ENCODE measurements at regions not wholly inside any gene's neighbourhood (a gene's known extent, or its start where the extent isn't known, plus 50 kb on each side); places are given as distances from the start of the nearest gene placed in this dataset.
"Not testable (repeated sequence)": the region's sequence is repeated elsewhere in the genome, so short reads cannot be mapped to it uniquely, and the experiment has no call there.

- Histone ChIP-seq H3K36me3 (ENCODE audit: insufficient read depth, low read length) (no peaks in the 10 kb centered on the region), H3K9me3 (ENCODE audit: low read depth, low read length) (no peaks in the 10 kb centered on the region), H3K4me3 (no peak overlapping the region), H3K27ac (no peak overlapping the region), H3K9ac (ENCODE audit: insufficient read length) (no peak overlapping the region)
- DNase-seq (ENCODE audit: low read depth, low spot score): no peak
- no peak for TF ChIP-seq FOXP2 (optimal IDR thresholded peaks at IDR 0.05; ENCODE audit: control extremely low read depth, extremely low read length, insufficient read depth)
- TF ChIP-seq EZH2 (IDR thresholded peaks at IDR 0.05): no peak
- no peak for TF ChIP-seq POLR2AphosphoS5 (IDR thresholded peaks at IDR 0.05; ENCODE audit: borderline replicate concordance, low read depth, low read length)
These were observed 497.2 kb downstream of the BCKDHB start for GRCh38 chr6:80603679-80604078.

- Histone ChIP-seq H3K4me3 (no peak overlapping the region), H3K27ac (no peak overlapping the region), H3K9me3 (ENCODE audit: low read depth, low read length) (no peaks in the 10 kb centered on the region)
These were observed 488.0 kb downstream of the BCKDHB start for GRCh38 chr6:80594461-80594860.

DNA sequence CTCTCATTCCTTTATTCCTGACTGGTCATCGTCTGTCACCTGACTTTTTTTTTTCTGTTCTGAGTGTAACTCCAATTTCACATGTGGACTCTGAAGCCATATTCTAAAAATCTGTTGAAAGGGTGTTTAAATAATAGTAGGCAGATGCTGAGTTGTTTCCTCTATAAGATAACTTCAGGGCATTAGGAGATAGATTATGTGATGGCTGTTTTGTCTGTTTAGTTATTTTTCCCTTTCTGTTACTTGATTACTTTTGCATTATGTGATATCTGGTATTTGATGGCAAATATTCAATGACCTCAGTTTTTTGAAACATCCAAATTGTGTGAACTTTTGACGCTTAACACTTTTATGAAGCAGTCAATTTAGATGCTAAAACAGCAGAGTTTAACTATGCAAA, 486.0 kb downstream of the BCKDHB start:
- no peaks in the 10 kb centered on the region for H3K36me3 ChIP-seq (ENCODE audit: insufficient read depth, low read length)
- H3K27ac ChIP-seq: no peak overlapping the region
- no peak overlapping the region for H3K4me3 ChIP-seq
- TF ChIP-seq FOXP2 (optimal IDR thresholded peaks at IDR 0.05; ENCODE audit: control extremely low read depth, extremely low read length, insufficient read depth) (no peak), POLR2AphosphoS5 (IDR thresholded peaks at IDR 0.05; ENCODE audit: borderline replicate concordance, low read depth, low read length) (no peak), EZH2 (IDR thresholded peaks at IDR 0.05) (no peak)
- no peaks in the 10 kb centered on the region for H3K9me3 ChIP-seq (ENCODE audit: low read depth, low read length)
- no peak for DNase-seq (ENCODE audit: low read depth, low spot score)
- no peak overlapping the region for H3K9ac ChIP-seq (ENCODE audit: insufficient read length)

More at GRCh38 chr6:80594461-80594860, 488.0 kb downstream of the BCKDHB start:
- no peak overlapping the region for H3K9ac ChIP-seq (ENCODE audit: insufficient read length)
- H3K36me3 ChIP-seq (ENCODE audit: insufficient read depth, low read length): no peaks in the 10 kb centered on the region
- no peak for TF ChIP-seq POLR2AphosphoS5 (IDR thresholded peaks at IDR 0.05; ENCODE audit: borderline replicate concordance, low read depth, low read length)
- TF ChIP-seq FOXP2 (optimal IDR thresholded peaks at IDR 0.05; ENCODE audit: control extremely low read depth, extremely low read length, insufficient read depth): no peak
- no peak for TF ChIP-seq EZH2 (IDR thresholded peaks at IDR 0.05)
- DNase-seq (ENCODE audit: low read depth, low spot score): no peak

GRCh38 chr6:80586242-80586641, 479.8 kb downstream of the BCKDHB start:
- no peak for DNase-seq (ENCODE audit: low read depth, low spot score)
- no peaks in the 10 kb centered on the region for H3K36me3 ChIP-seq (ENCODE audit: insufficient read depth, low read length)
- no peak overlapping the region for H3K4me3 ChIP-seq
- no peak overlapping the region for H3K9ac ChIP-seq (ENCODE audit: insufficient read length)
- no peaks in the 10 kb centered on the region for H3K9me3 ChIP-seq (ENCODE audit: low read depth, low read length)
- TF ChIP-seq EZH2 (IDR thresholded peaks at IDR 0.05) (no peak), FOXP2 (optimal IDR thresholded peaks at IDR 0.05; ENCODE audit: control extremely low read depth, extremely low read length, insufficient read depth) (no peak), POLR2AphosphoS5 (IDR thresholded peaks at IDR 0.05; ENCODE audit: borderline replicate concordance, low read depth, low read length) (no peak)
- no peak overlapping the region for H3K27ac ChIP-seq

- TF ChIP-seq FOXP2 (optimal IDR thresholded peaks at IDR 0.05; ENCODE audit: control extremely low read depth, extremely low read length, insufficient read depth): no peak
- no peak for TF ChIP-seq EZH2 (IDR thresholded peaks at IDR 0.05)
- TF ChIP-seq POLR2AphosphoS5 (IDR thresholded peaks at IDR 0.05; ENCODE audit: borderline replicate concordance, low read depth, low read length): no peak
- H3K36me3 ChIP-seq (ENCODE audit: insufficient read depth, low read length): no peaks in the 10 kb centered on the region
- no peak overlapping the region for H3K4me3 ChIP-seq
- DNase-seq (ENCODE audit: low read depth, low spot score): no peak
- H3K9me3 ChIP-seq (ENCODE audit: low read depth, low read length): no peaks in the 10 kb centered on the region
- H3K27ac ChIP-seq: no peak overlapping the region
- no peak overlapping the region for H3K9ac ChIP-seq (ENCODE audit: insufficient read length)
These were observed 473.0 kb downstream of the BCKDHB start for GRCh38 chr6:80579391-80580023.

DNA sequence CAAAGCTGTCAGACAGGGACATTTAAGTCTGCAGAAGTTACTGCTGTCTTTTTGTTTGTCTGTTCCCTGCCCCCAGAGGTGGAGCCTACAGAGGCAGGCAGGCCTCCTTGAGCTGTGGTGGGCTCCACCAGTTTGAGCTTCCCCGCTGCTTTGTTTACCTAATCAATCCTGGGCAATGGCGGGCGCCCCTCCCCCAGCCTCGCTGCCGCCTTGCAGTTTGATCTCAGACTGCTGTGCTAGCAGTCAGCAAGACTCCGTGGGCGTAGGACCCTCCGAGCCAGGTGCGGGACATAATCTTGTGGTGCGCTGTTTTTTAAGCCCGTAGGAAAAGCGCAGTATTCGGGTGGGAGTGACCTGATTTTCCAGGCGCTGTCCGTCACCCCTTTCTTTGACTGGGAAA, 466.8 kb downstream of the BCKDHB start:
- not testable (repeated sequence) for H3K27ac ChIP-seq; DNase-seq (ENCODE audit: low read depth, low spot score); H3K9me3 ChIP-seq (ENCODE audit: low read depth, low read length); H3K9ac ChIP-seq (ENCODE audit: insufficient read length); H3K36me3 ChIP-seq (ENCODE audit: insufficient read depth, low read length); H3K4me3 ChIP-seq

GRCh38 chr6:80566361-80566760, 459.9 kb downstream of the BCKDHB start:
- Histone ChIP-seq H3K9ac (ENCODE audit: insufficient read length) (no peak overlapping the region), H3K27ac (no peak overlapping the region), H3K9me3 (ENCODE audit: low read depth, low read length) (no peaks in the 10 kb centered on the region), H3K4me3 (no peak overlapping the region), H3K36me3 (ENCODE audit: insufficient read depth, low read length) (no peaks in the 10 kb centered on the region)
- no peak for DNase-seq (ENCODE audit: low read depth, low spot score)
- TF ChIP-seq EZH2 (IDR thresholded peaks at IDR 0.05): no peak
- no peak for TF ChIP-seq FOXP2 (optimal IDR thresholded peaks at IDR 0.05; ENCODE audit: control extremely low read depth, extremely low read length, insufficient read depth)
- TF ChIP-seq POLR2AphosphoS5 (IDR thresholded peaks at IDR 0.05; ENCODE audit: borderline replicate concordance, low read depth, low read length): no peak

DNA sequence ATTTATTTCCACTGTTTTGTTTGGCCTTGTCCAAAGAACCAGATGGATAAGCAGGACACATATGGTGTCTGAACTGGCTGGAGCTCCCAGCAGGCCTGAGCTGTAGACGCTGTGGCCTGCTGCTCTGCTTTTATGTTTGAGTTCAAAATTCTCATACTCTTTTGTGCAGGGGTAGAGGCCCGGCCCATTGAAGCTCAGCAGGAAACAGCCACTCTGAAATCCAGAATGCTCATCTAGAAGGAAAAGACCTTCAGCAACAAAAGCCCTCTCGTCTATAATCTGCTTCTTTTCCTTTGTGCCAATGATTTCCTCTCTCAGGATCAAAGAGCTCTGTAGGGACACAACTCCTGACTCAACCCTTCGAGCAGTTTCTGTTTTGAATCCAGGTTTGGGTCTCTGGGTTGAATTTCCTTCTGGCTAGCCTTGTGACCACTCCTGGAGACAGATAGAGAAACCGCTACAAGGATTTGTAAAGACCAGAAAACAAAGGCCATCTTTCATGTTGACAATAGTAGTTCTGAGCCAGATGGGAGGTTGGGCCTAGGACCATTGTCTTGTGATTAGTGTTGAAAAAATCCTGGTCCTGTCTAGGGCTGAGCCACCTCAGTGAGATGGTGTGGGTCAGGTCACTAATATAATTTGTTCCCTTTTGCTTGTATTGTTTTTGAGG, 446.7 kb downstream of the BCKDHB start:
- H3K4me3 ChIP-seq: no peak overlapping the region
- H3K9me3 ChIP-seq (ENCODE audit: low read depth, low read length): peaks cover 7% of the 10 kb centered on the region; the same call in 1 of the 2 replicates
- no peak overlapping the region for H3K27ac ChIP-seq
- no peak overlapping the region for H3K9ac ChIP-seq (ENCODE audit: insufficient read length)
- no peak for DNase-seq (ENCODE audit: low read depth, low spot score)
- H3K36me3 ChIP-seq (ENCODE audit: insufficient read depth, low read length): no peaks in the 10 kb centered on the region
- TF ChIP-seq FOXP2 (optimal IDR thresholded peaks at IDR 0.05; ENCODE audit: control extremely low read depth, extremely low read length, insufficient read depth) (no peak), POLR2AphosphoS5 (IDR thresholded peaks at IDR 0.05; ENCODE audit: borderline replicate concordance, low read depth, low read length) (no peak), EZH2 (IDR thresholded peaks at IDR 0.05) (no peak)

- Histone ChIP-seq H3K9me3 (ENCODE audit: low read depth, low read length) (peaks cover 7% of the 10 kb centered on the region; the same call in 1 of the 2 replicates), H3K9ac (ENCODE audit: insufficient read length) (no peak overlapping the region), H3K36me3 (ENCODE audit: insufficient read depth, low read length) (no peaks in the 10 kb centered on the region), H3K27ac (no peak overlapping the region), H3K4me3 (no peak overlapping the region)
- TF ChIP-seq POLR2AphosphoS5 (IDR thresholded peaks at IDR 0.05; ENCODE audit: borderline replicate concordance, low read depth, low read length) (no peak), FOXP2 (optimal IDR thresholded peaks at IDR 0.05; ENCODE audit: control extremely low read depth, extremely low read length, insufficient read depth) (no peak), EZH2 (IDR thresholded peaks at IDR 0.05) (no peak)
- DNase-seq (ENCODE audit: low read depth, low spot score): no peak
These were observed 444.3 kb downstream of the BCKDHB start for GRCh38 chr6:80550748-80551147.
